SK-MEL-5 (cell line): ENCODE measurements at regions not wholly inside any gene's neighbourhood (a gene's known extent, or its start where the extent isn't known, plus 50 kb on each side); places are given as distances from the start of the nearest gene placed in this dataset.
"Not testable (repeated sequence)": the region's sequence is repeated elsewhere in the genome, so short reads cannot be mapped to it uniquely, and the experiment has no call there.

Experiments
- DNase-seq: peaks from one replicate; pipeline ENCODE4 v3.0.0-alpha.2; 2016; ENCODE audit warnings: low read depth, low spot score
- in situ Hi-C: cut with HindIII; loops from 2 replicates; pipeline ENCODE4 v1.10.0; 2016; ENCODE audit warnings: low sequenced_read_pairs, high pct_unique_total_duplicates, low pct_unique_long_range_greater_than_20kb

GRCh38 chr15:26298010-26298658 is 435.0 kb upstream of the ATP10A start:
- in situ Hi-C loops: no loop called here
- no peak for DNase-seq

GRCh38 chr15:26295336-26296085 is 432.4 kb upstream of the ATP10A start:
- no peak for DNase-seq
- in situ Hi-C loops: no loop called here

GRCh38 chr15:26294059-26294689 is 431.0 kb upstream of the ATP10A start:
- in situ Hi-C loops: no loop called here
- peak; percentile 56 for DNase-seq

GRCh38 chr15:26287381-26287780 is 424.3 kb upstream of the ATP10A start:
- no peak for DNase-seq
- in situ Hi-C loops: no loop called here

GRCh38 chr15:26280281-26280680 is 417.2 kb upstream of the ATP10A start:
- in situ Hi-C loops: no loop called here
- DNase-seq: no peak

GRCh38 chr15:26261966-26262365 is 398.8 kb upstream of the ATP10A start:
- in situ Hi-C loops: no loop called here
- DNase-seq: no peak

GRCh38 chr15:26261413-26261812 is 398.3 kb upstream of the ATP10A start:
- in situ Hi-C loops: no loop called here
- no peak for DNase-seq

- in situ Hi-C loops: no loop called here
- peak; percentile 54 for DNase-seq
These were observed 397.5 kb upstream of the ATP10A start for GRCh38 chr15:26260517-26261133.

- no peak for DNase-seq
- in situ Hi-C loops: no loop called here
These were observed 396.5 kb upstream of the ATP10A start for GRCh38 chr15:26259581-26259980.

GRCh38 chr15:26244782-26245181 is 381.7 kb upstream of the ATP10A start:
- in situ Hi-C loops, DNase-seq: not testable (repeated sequence)

- DNase-seq: no peak
- in situ Hi-C loops: no loop called here
These were observed 380.3 kb upstream of the ATP10A start for GRCh38 chr15:26243382-26243781.

GRCh38 chr15:26242565-26243071 is 379.5 kb upstream of the ATP10A start:
- in situ Hi-C loops: no loop called here
- no peak for DNase-seq

- in situ Hi-C loops: no loop called here
- no peak for DNase-seq
These were observed 372.7 kb upstream of the ATP10A start for GRCh38 chr15:26235864-26236263.

- in situ Hi-C loops: no loop called here
- DNase-seq: no peak
These were observed 372.0 kb upstream of the ATP10A start for GRCh38 chr15:26234976-26235767.

- DNase-seq: no peak
- in situ Hi-C loops: no loop called here
These were observed 369.6 kb upstream of the ATP10A start for GRCh38 chr15:26232691-26233090.

- in situ Hi-C loops: no loop called here
- no peak for DNase-seq
These were observed 368.0 kb upstream of the ATP10A start for GRCh38 chr15:26231096-26231495.

GRCh38 chr15:26224266-26224665 is 361.1 kb upstream of the ATP10A start:
- DNase-seq: no peak
- in situ Hi-C loops: no loop called here

GRCh38 chr15:26223720-26224119 is 360.6 kb upstream of the ATP10A start:
- DNase-seq: no peak
- in situ Hi-C loops: no loop called here
